NB4 (cell line): ENCODE measurements at regions not wholly inside any gene's neighbourhood (a gene's known extent, or its start where the extent isn't known, plus 50 kb on each side); places are given as distances from the start of the nearest gene placed in this dataset.

ENCODE experiments used
- MYC ChIP-seq: IDR thresholded peaks from 2 replicates; pipeline ENCODE4 v1.6.1; 2011; ENCODE audit warnings: low read depth, low read length
- POLR2A ChIP-seq: IDR thresholded peaks from 2 replicates; pipeline ENCODE4 v1.6.1; 2011; ENCODE audit warnings: mild to moderate bottlenecking; ENCODE audit not compliant: insufficient read length; ENCODE audit errors: extremely low read depth
- TF ChIP-seq, protein P1 (sequence below): IDR thresholded peaks from one replicate; pipeline ENCODE4 v1.5.1; 2012; ENCODE audit warnings: low read depth, low read length
- TF ChIP-seq, protein P2 (sequence below): IDR thresholded peaks from 2 replicates; pipeline ENCODE4 v1.6.1; 2011; ENCODE audit warnings: low read depth, low read length

DNA sequence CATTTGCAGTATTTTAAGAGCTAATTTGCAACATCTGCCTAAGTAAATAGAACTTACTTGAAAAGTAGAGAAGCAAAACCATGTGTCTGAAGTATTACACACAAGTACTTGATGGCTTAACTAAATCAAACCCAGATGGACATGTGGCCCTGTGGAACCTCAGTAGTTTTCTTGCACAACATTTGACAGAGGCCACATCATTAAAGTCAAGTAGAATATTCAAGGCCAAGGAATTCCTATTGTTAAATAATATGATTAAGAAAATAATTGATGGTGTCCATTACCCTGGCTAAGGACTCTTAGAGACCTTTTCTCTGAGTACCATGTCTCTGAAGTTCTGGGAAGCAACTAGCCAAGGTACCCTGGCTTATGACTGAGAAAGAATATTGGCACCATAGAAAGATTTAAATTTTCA is 135.4 kb upstream of the OTUD4 start:
- TF ChIP-seq, protein P1, sequence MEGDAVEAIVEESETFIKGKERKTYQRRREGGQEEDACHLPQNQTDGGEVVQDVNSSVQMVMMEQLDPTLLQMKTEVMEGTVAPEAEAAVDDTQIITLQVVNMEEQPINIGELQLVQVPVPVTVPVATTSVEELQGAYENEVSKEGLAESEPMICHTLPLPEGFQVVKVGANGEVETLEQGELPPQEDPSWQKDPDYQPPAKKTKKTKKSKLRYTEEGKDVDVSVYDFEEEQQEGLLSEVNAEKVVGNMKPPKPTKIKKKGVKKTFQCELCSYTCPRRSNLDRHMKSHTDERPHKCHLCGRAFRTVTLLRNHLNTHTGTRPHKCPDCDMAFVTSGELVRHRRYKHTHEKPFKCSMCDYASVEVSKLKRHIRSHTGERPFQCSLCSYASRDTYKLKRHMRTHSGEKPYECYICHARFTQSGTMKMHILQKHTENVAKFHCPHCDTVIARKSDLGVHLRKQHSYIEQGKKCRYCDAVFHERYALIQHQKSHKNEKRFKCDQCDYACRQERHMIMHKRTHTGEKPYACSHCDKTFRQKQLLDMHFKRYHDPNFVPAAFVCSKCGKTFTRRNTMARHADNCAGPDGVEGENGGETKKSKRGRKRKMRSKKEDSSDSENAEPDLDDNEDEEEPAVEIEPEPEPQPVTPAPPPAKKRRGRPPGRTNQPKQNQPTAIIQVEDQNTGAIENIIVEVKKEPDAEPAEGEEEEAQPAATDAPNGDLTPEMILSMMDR, result no peak
- TF ChIP-seq, protein P2, sequence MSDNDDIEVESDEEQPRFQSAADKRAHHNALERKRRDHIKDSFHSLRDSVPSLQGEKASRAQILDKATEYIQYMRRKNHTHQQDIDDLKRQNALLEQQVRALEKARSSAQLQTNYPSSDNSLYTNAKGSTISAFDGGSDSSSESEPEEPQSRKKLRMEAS, result no peak
- TF ChIP-seq MYC, result no peak
- no peak for TF ChIP-seq POLR2A
